ENCODE measurements at regions not wholly inside any gene's neighbourhood (a gene's known extent, or its start where the extent isn't known, plus 50 kb on each side); places are given as distances from the start of the nearest gene placed in this dataset.

DNA sequence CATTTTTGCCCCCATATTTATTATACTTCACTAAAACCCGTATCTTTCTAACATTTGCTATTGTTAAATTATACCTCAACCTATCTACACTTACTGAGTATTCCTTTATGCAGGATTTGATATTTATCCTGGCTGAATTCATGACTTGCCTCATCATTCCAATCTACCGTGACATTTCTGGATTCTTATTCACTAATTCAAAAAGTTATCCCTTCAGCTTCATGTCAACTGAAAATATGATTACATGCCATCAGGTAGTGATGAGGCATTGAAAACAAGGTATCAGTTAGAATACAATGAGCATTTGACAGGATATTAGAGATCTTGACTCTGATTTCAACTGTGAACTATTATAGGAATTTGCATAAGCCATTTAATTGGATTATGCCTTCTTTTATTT is 2171.9 kb upstream of the WWC1 start:
- H3K4me3 ChIP-seq (ENCODE audit: low read depth in 1 of 3, low read length in 3 of 3), result no peak overlapping the region
- H3K9ac ChIP-seq (ENCODE audit: low read depth in 1 of 2, low read length in 2 of 2), result no peak overlapping the region
- no peaks in the 10 kb centered on the region for H3K4me1 ChIP-seq (ENCODE audit: control insufficient read depth in 4 of 4, insufficient read depth in 4 of 4, low read length in 3 of 4)
- H3K36me3 ChIP-seq (ENCODE audit: control insufficient read depth in 4 of 4, insufficient read depth in 3 of 4, low read depth in 1 of 4, low read length in 3 of 4), result no peaks in the 10 kb centered on the region
- DNase-seq (ENCODE audit: low spot score), result no peak
- H3K27ac ChIP-seq (ENCODE audit: low read depth in 1 of 2, low read length in 2 of 2), result no peak overlapping the region
- no peak for TF ChIP-seq RAD21 (IDR thresholded peaks at IDR 0.05)
- TF ChIP-seq, protein P1, sequence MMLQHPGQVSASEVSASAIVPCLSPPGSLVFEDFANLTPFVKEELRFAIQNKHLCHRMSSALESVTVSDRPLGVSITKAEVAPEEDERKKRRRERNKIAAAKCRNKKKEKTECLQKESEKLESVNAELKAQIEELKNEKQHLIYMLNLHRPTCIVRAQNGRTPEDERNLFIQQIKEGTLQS (IDR thresholded peaks at IDR 0.05), result no peak
- TF ChIP-seq, protein P2, sequence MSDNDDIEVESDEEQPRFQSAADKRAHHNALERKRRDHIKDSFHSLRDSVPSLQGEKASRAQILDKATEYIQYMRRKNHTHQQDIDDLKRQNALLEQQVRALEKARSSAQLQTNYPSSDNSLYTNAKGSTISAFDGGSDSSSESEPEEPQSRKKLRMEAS (IDR thresholded peaks at IDR 0.05), result no peak
- no peak for TF ChIP-seq FOXA1 (IDR thresholded peaks at IDR 0.05)
- TF ChIP-seq FOXA2 (IDR thresholded peaks at IDR 0.05), result no peak
- no peak for TF ChIP-seq HNF4A (conservative IDR thresholded peaks at IDR 0.05)
- TF ChIP-seq, protein P3, sequence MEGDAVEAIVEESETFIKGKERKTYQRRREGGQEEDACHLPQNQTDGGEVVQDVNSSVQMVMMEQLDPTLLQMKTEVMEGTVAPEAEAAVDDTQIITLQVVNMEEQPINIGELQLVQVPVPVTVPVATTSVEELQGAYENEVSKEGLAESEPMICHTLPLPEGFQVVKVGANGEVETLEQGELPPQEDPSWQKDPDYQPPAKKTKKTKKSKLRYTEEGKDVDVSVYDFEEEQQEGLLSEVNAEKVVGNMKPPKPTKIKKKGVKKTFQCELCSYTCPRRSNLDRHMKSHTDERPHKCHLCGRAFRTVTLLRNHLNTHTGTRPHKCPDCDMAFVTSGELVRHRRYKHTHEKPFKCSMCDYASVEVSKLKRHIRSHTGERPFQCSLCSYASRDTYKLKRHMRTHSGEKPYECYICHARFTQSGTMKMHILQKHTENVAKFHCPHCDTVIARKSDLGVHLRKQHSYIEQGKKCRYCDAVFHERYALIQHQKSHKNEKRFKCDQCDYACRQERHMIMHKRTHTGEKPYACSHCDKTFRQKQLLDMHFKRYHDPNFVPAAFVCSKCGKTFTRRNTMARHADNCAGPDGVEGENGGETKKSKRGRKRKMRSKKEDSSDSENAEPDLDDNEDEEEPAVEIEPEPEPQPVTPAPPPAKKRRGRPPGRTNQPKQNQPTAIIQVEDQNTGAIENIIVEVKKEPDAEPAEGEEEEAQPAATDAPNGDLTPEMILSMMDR (IDR thresholded peaks at IDR 0.05; ENCODE audit: low read depth, low read length, missing input control), result no peak
- TF ChIP-seq, protein P4, sequence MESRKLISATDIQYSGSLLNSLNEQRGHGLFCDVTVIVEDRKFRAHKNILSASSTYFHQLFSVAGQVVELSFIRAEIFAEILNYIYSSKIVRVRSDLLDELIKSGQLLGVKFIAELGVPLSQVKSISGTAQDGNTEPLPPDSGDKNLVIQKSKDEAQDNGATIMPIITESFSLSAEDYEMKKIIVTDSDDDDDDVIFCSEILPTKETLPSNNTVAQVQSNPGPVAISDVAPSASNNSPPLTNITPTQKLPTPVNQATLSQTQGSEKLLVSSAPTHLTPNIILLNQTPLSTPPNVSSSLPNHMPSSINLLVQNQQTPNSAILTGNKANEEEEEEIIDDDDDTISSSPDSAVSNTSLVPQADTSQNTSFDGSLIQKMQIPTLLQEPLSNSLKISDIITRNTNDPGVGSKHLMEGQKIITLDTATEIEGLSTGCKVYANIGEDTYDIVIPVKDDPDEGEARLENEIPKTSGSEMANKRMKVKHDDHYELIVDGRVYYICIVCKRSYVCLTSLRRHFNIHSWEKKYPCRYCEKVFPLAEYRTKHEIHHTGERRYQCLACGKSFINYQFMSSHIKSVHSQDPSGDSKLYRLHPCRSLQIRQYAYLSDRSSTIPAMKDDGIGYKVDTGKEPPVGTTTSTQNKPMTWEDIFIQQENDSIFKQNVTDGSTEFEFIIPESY (IDR thresholded peaks at IDR 0.05), result no peak
- TF ChIP-seq NR2F2 (IDR thresholded peaks at IDR 0.05), result no peak
- no peak for TF ChIP-seq TAF1 (conservative IDR thresholded peaks at IDR 0.05)
- TF ChIP-seq GABPA (IDR thresholded peaks at IDR 0.05 in 1 of 2, conservative IDR thresholded peaks at IDR 0.05 in 1 of 2), result no peak
- no peak for TF ChIP-seq HNF4G (IDR thresholded peaks at IDR 0.05)
- TF ChIP-seq SP1 (IDR thresholded peaks at IDR 0.05), result no peak
- TF ChIP-seq RXRA (IDR thresholded peaks at IDR 0.05), result no peak
- no peak for TF ChIP-seq EGR1 (IDR thresholded peaks at IDR 0.05; ENCODE audit: low read depth in 2 of 2)
- no peak for TF ChIP-seq YY1 (IDR thresholded peaks at IDR 0.05)
- H3K27me3 ChIP-seq (ENCODE audit: control insufficient read depth in 4 of 4, insufficient read depth in 4 of 4, low read length in 3 of 4), result no peaks in the 10 kb centered on the region
- H3K9me3 ChIP-seq (ENCODE audit: control insufficient read depth in 4 of 4, low read length in 3 of 4), result no peaks in the 10 kb centered on the region
- 69% methylated on average over 2 of the region's 2 CpGs for WGBS

DNA sequence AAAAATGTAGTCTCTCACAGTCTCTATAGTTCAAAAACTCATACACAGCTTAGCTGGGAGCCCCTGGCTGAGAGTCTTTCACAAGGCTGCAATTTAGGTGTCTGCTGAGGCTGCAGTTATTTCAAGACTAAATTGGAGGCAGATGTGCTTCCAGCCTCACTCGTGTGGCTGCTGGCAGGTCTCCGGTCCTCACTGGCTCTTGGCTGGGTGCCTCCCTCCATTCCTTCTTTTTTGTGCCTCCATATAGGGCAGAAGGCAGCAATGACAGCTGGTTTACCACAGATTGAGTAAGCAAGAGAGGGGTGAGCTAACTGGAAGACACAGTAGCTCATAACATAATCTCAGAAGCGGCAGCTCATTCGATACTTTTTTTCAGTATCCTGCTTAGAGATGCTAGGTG is 2167.7 kb upstream of the WWC1 start:
- H3K27ac ChIP-seq (ENCODE audit: low read depth in 1 of 2, low read length in 2 of 2), result no peak overlapping the region
- H3K9me3 ChIP-seq (ENCODE audit: control insufficient read depth in 4 of 4, low read length in 3 of 4), result no peaks in the 10 kb centered on the region
- H3K36me3 ChIP-seq (ENCODE audit: control insufficient read depth in 4 of 4, insufficient read depth in 3 of 4, low read depth in 1 of 4, low read length in 3 of 4), result no peaks in the 10 kb centered on the region
- no peak for TF ChIP-seq FOXA1 (IDR thresholded peaks at IDR 0.05)
- TF ChIP-seq, protein P2 (IDR thresholded peaks at IDR 0.05), result no peak
- H3K4me3 ChIP-seq (ENCODE audit: low read depth in 1 of 3, low read length in 3 of 3), result no peak overlapping the region
- no peaks in the 10 kb centered on the region for H3K27me3 ChIP-seq (ENCODE audit: control insufficient read depth in 4 of 4, insufficient read depth in 4 of 4, low read length in 3 of 4)
- no peak overlapping the region for H3K9ac ChIP-seq (ENCODE audit: low read depth in 1 of 2, low read length in 2 of 2)
- DNase-seq (ENCODE audit: low spot score), result no peak
- H3K4me1 ChIP-seq (ENCODE audit: control insufficient read depth in 4 of 4, insufficient read depth in 4 of 4, low read length in 3 of 4), result no peaks in the 10 kb centered on the region
- WGBS, result 78% methylated on average over 4 of the region's 4 CpGs

All from liver (tissue), 8 donors.